H9 (cell line): ENCODE measurements at regions not wholly inside any gene's neighbourhood (a gene's known extent, or its start where the extent isn't known, plus 50 kb on each side); places are given as distances from the start of the nearest gene placed in this dataset.

Experiments used
- DNase-seq: peaks from one replicate; pipeline ENCODE4 v3.0.0-alpha.2; 2017
- H2AFZ ChIP-seq: one replicate; pipeline ENCODE4 v1.6.1; 2013; ENCODE audit warnings: mild to moderate bottlenecking, low read length, control low read depth, moderate library complexity
- H2AK5ac ChIP-seq: 2 replicates; pipeline ENCODE4 v1.6.1; 2013; ENCODE audit warnings: low read length, control low read depth, mixed read lengths; ENCODE audit not compliant: insufficient read length
- H2BK120ac ChIP-seq: one replicate; pipeline ENCODE4 v1.6.1; 2013; ENCODE audit warnings: low read depth, mild to moderate bottlenecking, low read length, control low read depth, inconsistent platforms; ENCODE audit not compliant: poor library complexity, severe bottlenecking
- H2BK12ac ChIP-seq: 2 replicates; pipeline ENCODE4 v1.6.1; 2013; ENCODE audit warnings: low read length, control low read depth, mixed read lengths, low read depth; ENCODE audit not compliant: insufficient read length
- H2BK15ac ChIP-seq: 2 replicates; pipeline ENCODE4 v1.6.1; 2013; ENCODE audit warnings: low read depth, low read length, control low read depth
- H2BK20ac ChIP-seq: one replicate; pipeline ENCODE4 v1.6.1; 2013; ENCODE audit warnings: low read depth, mild to moderate bottlenecking, low read length, control low read depth, inconsistent platforms; ENCODE audit not compliant: poor library complexity, severe bottlenecking
- H2BK5ac ChIP-seq: 2 replicates; pipeline ENCODE4 v1.6.1; 2013; ENCODE audit warnings: low read length, control low read depth, mixed read lengths; ENCODE audit not compliant: insufficient read length
- H3K14ac ChIP-seq: 2 replicates; pipeline ENCODE4 v1.6.1; 2013; ENCODE audit warnings: low read length, control low read depth; ENCODE audit not compliant: insufficient read depth
- H3K18ac ChIP-seq: 2 replicates; pipeline ENCODE4 v1.6.1; 2013; ENCODE audit warnings: low read depth, mild to moderate bottlenecking, mixed read lengths, low read length, control low read depth; ENCODE audit not compliant: insufficient read length
- H3K23ac ChIP-seq: 2 replicates; pipeline ENCODE4 v1.6.1; 2013; ENCODE audit warnings: low read length, control low read depth, mixed read lengths, low read depth; ENCODE audit not compliant: insufficient read length
- H3K23me2 ChIP-seq: 2 replicates; pipeline ENCODE4 v1.6.1; 2013; ENCODE audit warnings: low read depth, mild to moderate bottlenecking, mixed read lengths, low read length, control low read depth; ENCODE audit not compliant: insufficient read length, poor library complexity, severe bottlenecking
- H3K27ac ChIP-seq: 2 replicates; pipeline ENCODE4 v1.5.1; 2013; ENCODE audit warnings: low read length, control low read depth, mixed read lengths, low read depth; ENCODE audit not compliant: insufficient read length
- H3K27me3 ChIP-seq: 2 replicates; pipeline ENCODE4 v1.6.1; 2013; ENCODE audit warnings: low read length, control low read depth, inconsistent platforms; ENCODE audit not compliant: insufficient read depth
- H3K4ac ChIP-seq: 2 replicates; pipeline ENCODE4 v1.6.1; 2013; ENCODE audit warnings: low read depth, mild to moderate bottlenecking, control low read depth, inconsistent platforms, low read length, moderate library complexity
- H3K4me1 ChIP-seq: 2 replicates; pipeline ENCODE4 v1.6.1; 2013; ENCODE audit warnings: low read length, control low read depth, inconsistent platforms; ENCODE audit not compliant: insufficient read depth
- H3K4me2 ChIP-seq: 2 replicates; pipeline ENCODE4 v1.6.1; 2013; ENCODE audit warnings: low read length, control low read depth, mixed read lengths; ENCODE audit not compliant: insufficient read length, insufficient read depth
- H3K56ac ChIP-seq: 2 replicates; pipeline ENCODE4 v1.6.1; 2013; ENCODE audit warnings: low read depth, mild to moderate bottlenecking, mixed read lengths, low read length, control low read depth; ENCODE audit not compliant: insufficient read length
- H3K79me1 ChIP-seq: 2 replicates; pipeline ENCODE4 v1.6.1; 2013; ENCODE audit warnings: low read depth, mild to moderate bottlenecking, moderate library complexity, low read length, control low read depth, inconsistent platforms; ENCODE audit not compliant: insufficient read depth, poor library complexity, severe bottlenecking
- H3K79me2 ChIP-seq: 2 replicates; pipeline ENCODE4 v1.6.1; 2013; ENCODE audit warnings: low read length, control low read depth, inconsistent platforms; ENCODE audit not compliant: insufficient read depth
- H3K9ac ChIP-seq: 2 replicates; pipeline ENCODE4 v1.6.1; 2013; ENCODE audit warnings: low read length, control low read depth, mixed read lengths; ENCODE audit not compliant: insufficient read length; ENCODE audit errors: extremely low read depth
- H3K9me3 ChIP-seq: one replicate; pipeline ENCODE4 v1.6.1; 2013; ENCODE audit warnings: low read depth, low read length, inconsistent platforms; ENCODE audit not compliant: control insufficient read depth
- H3T11ph ChIP-seq: one replicate; pipeline ENCODE4 v1.6.1; 2013; ENCODE audit warnings: mild to moderate bottlenecking, low read length, control low read depth, inconsistent platforms
- H4K20me1 ChIP-seq: one replicate; pipeline ENCODE4 v1.6.1; 2013; ENCODE audit not compliant: control insufficient read depth, insufficient read length, insufficient read depth
- H4K5ac ChIP-seq: 2 replicates; pipeline ENCODE4 v1.6.1; 2013; ENCODE audit warnings: low read depth, mild to moderate bottlenecking, mixed read lengths, low read length, control low read depth; ENCODE audit not compliant: insufficient read length
- H4K8ac ChIP-seq: replicated peaks from 2 replicates; pipeline ENCODE4 v1.6.1; 2013; ENCODE audit warnings: low read length, control low read depth, mixed read lengths, low read depth; ENCODE audit not compliant: insufficient read length
- H4K91ac ChIP-seq: 2 replicates; pipeline ENCODE4 v1.6.1; 2013; ENCODE audit warnings: low read depth, mild to moderate bottlenecking, moderate library complexity, mixed read lengths, low read length, control low read depth; ENCODE audit not compliant: insufficient read length
- H3K27ac Mint-ChIP-seq, 3 experiments: 2 replicates in 2 of 3; 3 replicates in 1 of 3; pipeline ENCODE4 v1.8.0; 2020 to 2021; ENCODE audit warnings: mixed read lengths in 3 of 3, mild to moderate bottlenecking in 1 of 3, moderate library complexity in 1 of 3
- H3K27me3 Mint-ChIP-seq: 2 replicates; pipeline ENCODE4 v1.8.0; 2021; ENCODE audit warnings: low read depth, mild to moderate bottlenecking, moderate library complexity, mixed read lengths
- H3K36me3 Mint-ChIP-seq, 3 experiments: 2 replicates in 2 of 3; 3 replicates in 1 of 3; pipeline ENCODE4 v1.8.0; 2020 to 2021; ENCODE audit warnings: low read depth in 3 of 3, mixed read lengths in 3 of 3; ENCODE audit not compliant: insufficient read depth in 1 of 3
- H3K4me1 Mint-ChIP-seq, 2 experiments: 2 replicates each; pipeline ENCODE4 v1.8.0; 2020; ENCODE audit warnings: mixed read lengths in 2 of 2
- H3K4me3 Mint-ChIP-seq, 2 experiments: 2 replicates in 1 of 2; 3 replicates in 1 of 2; pipeline ENCODE4 v1.8.0; 2020 to 2021; ENCODE audit warnings: mild to moderate bottlenecking in 2 of 2, mixed read lengths in 2 of 2, moderate library complexity in 1 of 2
- H3K9me3 Mint-ChIP-seq, 2 experiments: 2 replicates in 1 of 2; 3 replicates in 1 of 2; pipeline ENCODE4 v1.8.0; 2020; ENCODE audit warnings: mild to moderate bottlenecking in 2 of 2, mixed read lengths in 2 of 2, moderate library complexity in 1 of 2
- whole genome bisulfite sequencing: extraction: QIAGEN DNeasy Blood & Tissue Kit; methylation state at CpG from one replicate; pipeline ENCODE4 v1.1.7; 2013; ENCODE audit warnings: missing lambda C conversion rate, low lambda C conversion rate, mixed read lengths; ENCODE audit not compliant: insufficient read length; ENCODE audit errors: extremely low coverage; 5-methylcytosine and 5-hydroxymethylcytosine counted together
- TF ChIP-seq, protein P1 (sequence below): fragments of 200-600 bp; sonication (generic); conservative IDR thresholded peaks from 3 replicates; pipeline ENCODE4 v1.8.0; 2021; ENCODE audit warnings: antibody characterized with exemption, mild to moderate bottlenecking

DNA sequence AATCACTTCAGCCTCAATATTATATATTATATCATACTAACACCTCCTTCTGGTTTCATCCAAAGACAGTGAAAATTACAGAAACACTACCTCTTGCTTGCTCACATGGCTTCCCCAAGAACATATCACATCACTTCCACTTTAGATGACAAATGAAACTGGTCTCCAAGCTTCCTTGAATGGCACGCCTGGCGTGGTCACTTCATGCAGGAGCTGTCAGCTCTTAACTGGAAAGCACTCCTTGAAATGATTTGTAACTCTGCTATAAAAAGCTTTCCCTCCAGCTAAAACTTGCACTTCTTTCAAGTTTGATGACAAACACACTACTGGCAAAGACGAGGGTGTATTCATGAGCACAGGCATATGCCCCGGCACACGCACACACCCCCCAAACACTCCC lies 84.1 kb upstream of the INHBA start:
- H3K4me1 Mint-ChIP-seq: peaks cover 0 to 9% of the 10 kb centered on the region in 2 experiments; a peak in 1 of 4 replicates
- no peak overlapping the region for H3K4me3 Mint-ChIP-seq
- no CpG with 5 or more reads among the region's 5 CpGs for WGBS
- Histone ChIP-seq H3K27ac (no peak overlapping the region), H3K79me2 (no peaks in the 10 kb centered on the region), H4K5ac (no peak overlapping the region), H3K4me1 (no peaks in the 10 kb centered on the region; the same call in 1 of the 2 replicates), H3T11ph (no peak overlapping the region), H2BK5ac (no peak overlapping the region), H3K56ac (no peak overlapping the region), H3K79me1 (no peaks in the 10 kb centered on the region), H2BK120ac (no peak overlapping the region), H3K9me3 (no peaks in the 10 kb centered on the region), H4K91ac (no peak overlapping the region), H4K8ac (no peak overlapping the region), H2BK15ac (no peak overlapping the region), H3K18ac (no peak overlapping the region), H3K23ac (no peak overlapping the region), H3K4me2 (no peak overlapping the region), H3K14ac (no peak overlapping the region), H2AFZ (no peak overlapping the region), H2BK20ac (no peak overlapping the region), H2AK5ac (no peak overlapping the region), H3K4ac (no peak overlapping the region), H3K23me2 (no peaks in the 10 kb centered on the region), H3K9ac (no peak overlapping the region), H3K27me3 (no peaks in the 10 kb centered on the region), H2BK12ac (no peak overlapping the region), H4K20me1 (no peaks in the 10 kb centered on the region)
- H3K27me3 Mint-ChIP-seq: no peaks in the 10 kb centered on the region
- H3K9me3 Mint-ChIP-seq: no peaks in the 10 kb centered on the region
- no peak for DNase-seq
- TF ChIP-seq, protein P1, sequence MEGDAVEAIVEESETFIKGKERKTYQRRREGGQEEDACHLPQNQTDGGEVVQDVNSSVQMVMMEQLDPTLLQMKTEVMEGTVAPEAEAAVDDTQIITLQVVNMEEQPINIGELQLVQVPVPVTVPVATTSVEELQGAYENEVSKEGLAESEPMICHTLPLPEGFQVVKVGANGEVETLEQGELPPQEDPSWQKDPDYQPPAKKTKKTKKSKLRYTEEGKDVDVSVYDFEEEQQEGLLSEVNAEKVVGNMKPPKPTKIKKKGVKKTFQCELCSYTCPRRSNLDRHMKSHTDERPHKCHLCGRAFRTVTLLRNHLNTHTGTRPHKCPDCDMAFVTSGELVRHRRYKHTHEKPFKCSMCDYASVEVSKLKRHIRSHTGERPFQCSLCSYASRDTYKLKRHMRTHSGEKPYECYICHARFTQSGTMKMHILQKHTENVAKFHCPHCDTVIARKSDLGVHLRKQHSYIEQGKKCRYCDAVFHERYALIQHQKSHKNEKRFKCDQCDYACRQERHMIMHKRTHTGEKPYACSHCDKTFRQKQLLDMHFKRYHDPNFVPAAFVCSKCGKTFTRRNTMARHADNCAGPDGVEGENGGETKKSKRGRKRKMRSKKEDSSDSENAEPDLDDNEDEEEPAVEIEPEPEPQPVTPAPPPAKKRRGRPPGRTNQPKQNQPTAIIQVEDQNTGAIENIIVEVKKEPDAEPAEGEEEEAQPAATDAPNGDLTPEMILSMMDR: no peak
- no peaks in the 10 kb centered on the region for H3K36me3 Mint-ChIP-seq
- H3K27ac Mint-ChIP-seq: no peak overlapping the region
